Motor neuron (in vitro differentiated cells): ENCODE measurements at regions not wholly inside any gene's neighbourhood (a gene's known extent, or its start where the extent isn't known, plus 50 kb on each side); places are given as distances from the start of the nearest gene placed in this dataset.

Experiments
- ATAC-seq, 8 experiments: fragments of 200-7000 bp; cut with Tn5 transposase; replicated peaks in 6 of 8; 2 replicates each; pipeline ENCODE4 v1.8.0; 2021; ENCODE audit warnings: mild to moderate bottlenecking in 8 of 8, moderate library complexity in 8 of 8
- H3K27ac ChIP-seq, 2 donors: fragments of 250-450 bp; sonication (Bioruptor Pico); 2 replicates each; pipeline ENCODE4 v1.9.0; 2021; ENCODE audit warnings: antibody characterized with exemption in 2 of 2, mild to moderate bottlenecking in 2 of 2, moderate library complexity in 1 of 2
- H3K4me1 ChIP-seq, 2 donors: fragments of 250-450 bp; sonication (Bioruptor Pico); replicated peaks in 1 of 2; 2 replicates each; pipeline ENCODE4 v1.6.1; 2021; ENCODE audit warnings: antibody characterized with exemption in 2 of 2, mild to moderate bottlenecking in 2 of 2, moderate library complexity in 1 of 2
- H3K4me3 ChIP-seq, 5 donors: fragments of 250-450 bp; sonication (Bioruptor Pico); 2 replicates each; pipeline ENCODE4 v1.9.0; 2021; ENCODE audit warnings: antibody characterized with exemption in 5 of 5, mild to moderate bottlenecking in 5 of 5, moderate library complexity in 4 of 5
- WGBS, 10 experiments: fragments of 450-650 bp; shearing (Covaris generic); methylation state at CpG; one replicate each; pipeline ENCODE4 v1.0.0; 2022; 5-methylcytosine and 5-hydroxymethylcytosine counted together
- in situ Hi-C, 9 experiments: fragments of 400-800 bp; cut with MboI; loops; one replicate each; pipeline ENCODE4 v1.15.0; 2021; ENCODE audit warnings: low sequenced_read_pairs in 9 of 9, low pct_unique_long_range_greater_than_20kb in 2 of 9; ENCODE audit not compliant: unreplicated experiment in 9 of 9

DNA sequence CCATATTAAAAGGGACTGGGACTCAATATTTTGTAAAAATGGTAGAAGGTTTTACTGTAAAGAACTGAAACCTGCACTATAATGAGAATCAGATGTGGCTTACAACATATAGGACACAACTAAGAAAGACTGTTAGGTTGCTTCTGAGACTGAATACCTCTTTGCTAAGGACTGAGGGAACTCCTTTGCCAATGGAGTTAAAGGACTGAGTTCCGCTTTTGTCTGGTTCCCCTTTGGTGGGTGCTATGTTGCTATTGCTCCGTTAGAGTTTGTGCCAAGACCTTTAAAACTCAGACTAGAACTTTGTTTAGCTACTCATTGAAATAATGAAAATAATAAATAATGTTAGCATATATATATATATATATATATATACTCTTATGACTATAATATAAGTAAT lies 147.8 kb upstream of the KCNMB2 start:
- Histone ChIP-seq H3K4me3 (no peak overlapping the region), H3K4me1 (peaks cover 0 to 16% of the 10 kb centered on the region in 2 donors), H3K27ac (no peak overlapping the region)
- in situ Hi-C loops = no loop called here
- 67 to 100% (median 100%) methylated on average over 1 to 2 of the region's 2 CpGs; no CpG with 5 or more reads in 5 of the 10 experiments for WGBS, 10 experiments
- ATAC-seq = no peak

DNA sequence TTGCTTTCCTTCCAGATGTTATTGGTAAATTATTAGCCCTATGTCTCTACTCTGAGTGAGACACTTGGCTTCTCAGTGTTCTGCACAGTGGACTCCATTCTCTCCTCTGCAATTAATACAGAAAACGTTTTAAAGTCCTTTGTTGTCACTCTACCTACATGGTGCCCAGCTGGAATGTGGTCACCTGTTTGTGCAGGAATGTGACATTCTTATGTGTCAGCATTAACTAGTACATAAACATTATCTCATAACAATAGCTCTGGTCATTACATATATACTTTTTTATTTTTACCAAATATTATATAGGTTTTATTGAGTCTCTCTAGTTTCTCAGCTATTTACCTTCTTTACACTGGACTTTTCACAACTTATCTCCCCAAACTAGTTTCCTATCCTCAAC lies 147.0 kb upstream of the KCNMB2 start:
- H3K4me3 ChIP-seq = no peak overlapping the region
- no peak for ATAC-seq
- WGBS, 10 experiments = 0 to 60% (median 40%) methylated on average over 1 of the region's 1 CpG; no CpG with 5 or more reads in 3 of the 10 experiments
- peaks cover 0 to 8% of the 10 kb centered on the region in 2 donors for H3K4me1 ChIP-seq
- H3K27ac ChIP-seq = no peak overlapping the region
- in situ Hi-C loops = no loop called here

DNA sequence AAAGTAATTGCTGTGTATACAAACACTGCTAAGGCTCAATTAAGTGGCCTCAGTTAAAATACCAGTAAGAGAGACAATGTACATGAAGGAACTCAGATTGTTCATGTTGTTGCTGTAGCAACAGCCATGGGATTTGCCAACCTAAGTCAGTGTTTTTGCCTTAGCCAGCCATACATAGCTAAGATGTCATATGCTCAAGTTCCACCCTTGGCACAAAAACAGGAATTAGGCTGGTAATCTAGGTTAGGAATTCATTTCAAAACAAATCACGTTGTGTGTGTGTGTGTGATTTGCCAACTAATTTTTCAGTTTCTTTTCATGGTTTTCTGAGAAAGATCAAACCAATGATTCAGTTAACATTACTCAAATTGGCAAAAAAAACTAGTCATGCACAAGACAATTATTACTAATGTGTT lies 143.7 kb upstream of the KCNMB2 start:
- in situ Hi-C loops = no loop called here
- Histone ChIP-seq H3K27ac (no peak overlapping the region), H3K4me1 (no peaks in the 10 kb centered on the region), H3K4me3 (no peak overlapping the region)
- WGBS, 10 experiments = 0 to 100% (median 44%) methylated on average over 1 of the region's 1 CpG; no CpG with 5 or more reads in 3 of the 10 experiments
- peak in 3 of 8 experiments; percentile 48 to 91 (median 59) for ATAC-seq

DNA sequence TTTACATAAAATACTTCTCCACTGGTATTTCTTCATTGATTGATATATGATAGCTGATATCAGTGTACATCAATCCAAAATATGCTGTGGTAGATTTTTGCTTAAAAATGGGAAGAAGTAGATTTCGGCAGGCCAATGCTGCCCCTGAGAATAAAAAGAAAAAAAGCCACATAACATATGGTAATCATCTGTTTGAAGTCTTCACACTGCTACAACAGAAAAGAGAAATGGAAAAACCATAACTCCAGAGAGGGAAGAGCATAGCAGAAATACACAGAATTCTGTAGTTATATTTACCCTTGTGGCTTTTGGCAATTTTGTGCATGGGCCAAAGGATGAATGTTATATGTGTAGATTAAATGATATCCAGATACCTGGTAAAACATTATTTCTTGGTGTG lies 143.1 kb upstream of the KCNMB2 start:
- Histone ChIP-seq H3K4me1 (no peaks in the 10 kb centered on the region), H3K27ac (no peak overlapping the region), H3K4me3 (no peak overlapping the region)
- WGBS, 10 experiments = 0 to 92% (median 43%) methylated on average over 1 of the region's 1 CpG; no CpG with 5 or more reads in 3 of the 10 experiments
- no peak for ATAC-seq
- in situ Hi-C loops = no loop called here

DNA sequence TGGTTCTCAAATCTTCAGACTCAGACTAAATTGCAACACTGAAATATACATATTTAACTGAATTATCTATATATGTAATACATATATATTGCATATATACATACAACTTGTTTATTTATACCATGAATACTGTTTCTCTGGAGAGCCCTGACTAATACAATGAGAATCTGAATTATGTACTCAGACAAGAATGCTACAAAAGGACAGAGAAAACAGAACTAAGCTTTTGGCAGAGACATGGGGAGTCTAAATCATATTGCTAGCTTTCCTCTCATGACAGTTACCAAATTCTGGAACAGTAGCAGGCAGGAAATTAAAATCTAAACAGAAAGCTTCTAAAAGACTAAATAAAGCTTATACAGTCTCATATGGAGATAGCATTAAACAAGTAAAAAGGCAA lies 142.4 kb upstream of the KCNMB2 start:
- no peak overlapping the region for H3K4me3 ChIP-seq
- ATAC-seq = peak in 3 of 8 experiments; percentile 54 to 78 (median 56)
- H3K27ac ChIP-seq = no peak overlapping the region
- H3K4me1 ChIP-seq = no peaks in the 10 kb centered on the region
- in situ Hi-C loops = no loop called here

GRCh38 chr3:178396318-178396717 lies 139.9 kb upstream of the KCNMB2 start:
- no peak overlapping the region for H3K27ac ChIP-seq
- in situ Hi-C loops = no loop called here
- no peak overlapping the region for H3K4me3 ChIP-seq
- ATAC-seq = no peak
- 80 to 100% (median 96%) methylated on average over 1 to 2 of the region's 2 CpGs for WGBS, 10 experiments
- H3K4me1 ChIP-seq = no peaks in the 10 kb centered on the region

- in situ Hi-C loops = no loop called here
- Histone ChIP-seq H3K4me1 (no peaks in the 10 kb centered on the region), H3K4me3 (no peak overlapping the region), H3K27ac (no peak overlapping the region)
- 31 to 100% (median 90%) methylated on average over 1 to 2 of the region's 2 CpGs; no CpG with 5 or more reads in 1 of the 10 experiments for WGBS, 10 experiments
- peak in 3 of 8 experiments; percentile 51 to 67 (median 66) for ATAC-seq
These were observed 139.0 kb upstream of the KCNMB2 start for GRCh38 chr3:178397202-178397601.

GRCh38 chr3:178397836-178398235 lies 138.4 kb upstream of the KCNMB2 start:
- H3K4me3 ChIP-seq = no peak overlapping the region
- in situ Hi-C loops = no loop called here
- ATAC-seq = peak in 1 of 8 experiments; percentile 46
- no peaks in the 10 kb centered on the region for H3K4me1 ChIP-seq
- WGBS, 10 experiments = 11 to 100% (median 89%) methylated on average over 1 of the region's 1 CpG
- no peak overlapping the region for H3K27ac ChIP-seq

DNA sequence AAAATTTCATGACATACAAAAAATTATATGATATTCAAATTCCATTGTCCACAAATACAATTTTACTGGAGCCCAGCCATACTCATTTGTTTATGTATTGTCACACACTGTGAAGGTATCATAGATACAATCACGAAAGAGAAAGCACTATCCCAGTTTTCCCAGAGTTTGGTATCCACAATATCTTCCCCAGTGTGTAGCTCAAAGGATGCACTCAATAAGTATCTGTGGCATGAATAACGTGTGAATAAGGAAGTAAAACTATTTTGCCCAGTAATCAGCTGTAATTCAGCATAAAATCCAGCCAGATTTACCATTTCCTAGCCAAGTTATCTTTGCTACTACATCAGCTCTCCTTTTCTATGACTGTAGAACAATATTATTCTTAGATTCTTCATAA lies 131.3 kb upstream of the KCNMB2 start:
- 0 to 100% (median 53%) methylated on average over 1 to 2 of the region's 2 CpGs; no CpG with 5 or more reads in 2 of the 10 experiments for WGBS, 10 experiments
- H3K4me3 ChIP-seq = no peak overlapping the region
- ATAC-seq = no peak
- no peaks in the 10 kb centered on the region for H3K4me1 ChIP-seq
- in situ Hi-C loops = no loop called here
- no peak overlapping the region for H3K27ac ChIP-seq

GRCh38 chr3:178405531-178405930 lies 130.7 kb upstream of the KCNMB2 start:
- no peaks in the 10 kb centered on the region for H3K4me1 ChIP-seq
- no peak overlapping the region for H3K27ac ChIP-seq
- no peak for ATAC-seq
- WGBS, 10 experiments = 0 to 100% (median 80%) methylated on average over 1 to 2 of the region's 2 CpGs; no CpG with 5 or more reads in 3 of the 10 experiments
- in situ Hi-C loops = no loop called here
- no peak overlapping the region for H3K4me3 ChIP-seq

DNA sequence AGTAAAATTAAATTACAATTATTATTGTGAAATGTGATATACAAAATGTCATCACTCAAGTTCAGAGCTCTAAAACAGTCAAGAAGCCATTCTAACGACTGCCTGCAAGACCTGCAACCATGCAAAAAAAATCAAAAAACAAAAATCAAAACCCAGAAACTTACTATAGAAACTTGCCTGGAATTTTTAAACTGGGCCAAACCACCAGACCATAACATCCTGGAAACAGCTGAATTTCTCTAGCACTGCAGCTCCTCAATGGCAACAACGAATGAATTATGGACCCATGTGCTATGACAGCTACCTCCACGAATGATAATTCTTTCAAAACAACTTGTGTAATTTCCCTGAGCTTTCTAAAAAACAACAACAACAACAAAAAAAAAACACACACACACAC lies 130.0 kb upstream of the KCNMB2 start:
- no peak for ATAC-seq
- in situ Hi-C loops = no loop called here
- WGBS, 10 experiments = 0 to 95% (median 66%) methylated on average over 1 to 3 of the region's 3 CpGs
- H3K27ac ChIP-seq = no peak overlapping the region
- H3K4me3 ChIP-seq = no peak overlapping the region
- no peaks in the 10 kb centered on the region for H3K4me1 ChIP-seq

- 66 to 96% (median 89%) methylated on average over 4 to 8 of the region's 8 CpGs for WGBS, 10 experiments
- no peak overlapping the region for H3K27ac ChIP-seq
- ATAC-seq = no peak
- H3K4me1 ChIP-seq = no peaks in the 10 kb centered on the region
- in situ Hi-C loops = no loop called here
- no peak overlapping the region for H3K4me3 ChIP-seq
These were observed 120.9 kb upstream of the KCNMB2 start for GRCh38 chr3:178415384-178415783.

- in situ Hi-C loops = no loop called here
- H3K27ac ChIP-seq = no peak overlapping the region
- H3K4me1 ChIP-seq = peaks cover 0 to 4% of the 10 kb centered on the region in 2 donors
- no peak for ATAC-seq
- no peak overlapping the region for H3K4me3 ChIP-seq
- WGBS, 10 experiments = 61 to 98% (median 89%) methylated on average over 3 to 4 of the region's 4 CpGs; no CpG with 5 or more reads in 1 of the 10 experiments
These were observed 118.5 kb upstream of the KCNMB2 start for GRCh38 chr3:178417736-178418135.

DNA sequence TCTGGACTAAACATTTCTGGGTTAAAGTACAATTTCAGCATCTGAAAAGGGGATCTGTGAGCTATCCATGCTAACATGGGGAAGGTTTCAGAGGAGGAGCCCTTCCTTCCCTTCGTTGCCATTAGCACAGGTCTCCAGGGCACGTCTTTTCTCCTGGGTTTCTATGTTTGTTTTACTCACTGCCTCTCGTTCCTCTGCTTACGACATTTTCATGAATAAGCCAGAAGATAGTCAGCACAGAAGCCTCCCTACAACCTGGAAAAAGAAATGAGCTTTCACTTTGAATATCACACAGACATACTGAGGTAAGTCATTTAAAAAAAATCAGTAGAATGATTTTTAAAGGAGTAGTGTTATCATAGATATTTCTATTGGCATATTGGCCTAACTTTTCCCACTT lies 117.2 kb upstream of the KCNMB2 start:
- in situ Hi-C loops = no loop called here
- Histone ChIP-seq H3K27ac (no peak overlapping the region), H3K4me3 (no peak overlapping the region), H3K4me1 (peaks cover 0 to 4% of the 10 kb centered on the region in 2 donors)
- WGBS, 10 experiments = 21 to 100% (median 53%) methylated on average over 1 to 4 of the region's 4 CpGs; no CpG with 5 or more reads in 3 of the 10 experiments
- peak in 3 of 8 experiments; percentile 27 to 92 (median 59) for ATAC-seq
